Tongue (tissue), 2 donors: ENCODE measurements at regions not wholly inside any gene's neighbourhood (a gene's known extent, or its start where the extent isn't known, plus 50 kb on each side); places are given as distances from the start of the nearest gene placed in this dataset. TPM values are rescaled to one million over a fixed set of nuclear protein-coding genes. Genes with fewer than 3 reads are reported as not detected.

Experiments used
- DNase-seq: peaks from one replicate; pipeline ENCODE4 v3.0.0-alpha.2; 2015
- small RNA-seq: library from RNA; depleted of rRNA; stranded (forward); fragments of <200 nt; gene quantifications from one replicate; pipeline ENCODE3, GENCODE V24; 2014; ENCODE audit warnings: low replicate concordance

GRCh38 chr10:7478727-7479457 lies 68.1 kb upstream of the SFMBT2 start:
- DNase-seq = no peak

GRCh38 chr10:7477538-7478334 lies 66.9 kb upstream of the SFMBT2 start:
- no peak for DNase-seq

GRCh38 chr10:7475939-7476338 lies 65.1 kb upstream of the SFMBT2 start:
- peak; percentile 50 for DNase-seq

GRCh38 chr10:7475046-7475911 lies 64.4 kb upstream of the SFMBT2 start:
- DNase-seq = peak; percentile 63

GRCh38 chr10:7474388-7474787 lies 63.6 kb upstream of the SFMBT2 start:
- no peak for DNase-seq

GRCh38 chr10:7473474-7473873 lies 62.6 kb upstream of the SFMBT2 start:
- no peak for DNase-seq

- DNase-seq = no peak
These were observed 61.0 kb upstream of the SFMBT2 start for GRCh38 chr10:7471720-7472367.

GRCh38 chr10:7470371-7470770 lies 59.5 kb upstream of the SFMBT2 start:
- DNase-seq = no peak

GRCh38 chr10:7467031-7467667 lies 56.3 kb upstream of the SFMBT2 start:
- DNase-seq = no peak

- peak; percentile 69 for DNase-seq
These were observed 53.9 kb upstream of the SFMBT2 start for GRCh38 chr10:7464691-7465090.

Small RNA genes lying in the stretch of these regions (small RNA-seq; reads per million reads assigned to genes)
- not detected for gene RNU6-535P
